ENCODE measurements at regions not wholly inside any gene's neighbourhood (a gene's known extent, or its start where the extent isn't known, plus 50 kb on each side); places are given as distances from the start of the nearest gene placed in this dataset.

DNA sequence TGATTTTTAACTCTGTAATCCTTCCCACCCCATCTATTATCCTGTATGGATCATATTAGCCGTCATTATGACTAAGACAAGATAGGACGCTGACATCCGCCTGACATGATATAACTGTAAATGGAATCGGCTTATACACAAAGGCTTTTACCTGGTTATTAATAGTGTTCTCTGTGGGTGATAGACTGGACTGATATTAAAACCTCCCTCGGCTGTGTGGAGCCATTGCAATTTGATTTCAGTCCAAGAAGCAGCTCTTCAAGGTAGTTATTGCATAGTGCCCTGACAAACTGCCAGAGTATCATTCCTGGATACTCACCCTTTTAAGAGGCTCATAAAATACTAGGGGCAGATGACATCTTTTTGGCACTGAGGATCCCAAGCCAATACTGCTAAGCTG lies 226.1 kb upstream of the HNRNPA3 start:
- TF ChIP-seq, protein P1, sequence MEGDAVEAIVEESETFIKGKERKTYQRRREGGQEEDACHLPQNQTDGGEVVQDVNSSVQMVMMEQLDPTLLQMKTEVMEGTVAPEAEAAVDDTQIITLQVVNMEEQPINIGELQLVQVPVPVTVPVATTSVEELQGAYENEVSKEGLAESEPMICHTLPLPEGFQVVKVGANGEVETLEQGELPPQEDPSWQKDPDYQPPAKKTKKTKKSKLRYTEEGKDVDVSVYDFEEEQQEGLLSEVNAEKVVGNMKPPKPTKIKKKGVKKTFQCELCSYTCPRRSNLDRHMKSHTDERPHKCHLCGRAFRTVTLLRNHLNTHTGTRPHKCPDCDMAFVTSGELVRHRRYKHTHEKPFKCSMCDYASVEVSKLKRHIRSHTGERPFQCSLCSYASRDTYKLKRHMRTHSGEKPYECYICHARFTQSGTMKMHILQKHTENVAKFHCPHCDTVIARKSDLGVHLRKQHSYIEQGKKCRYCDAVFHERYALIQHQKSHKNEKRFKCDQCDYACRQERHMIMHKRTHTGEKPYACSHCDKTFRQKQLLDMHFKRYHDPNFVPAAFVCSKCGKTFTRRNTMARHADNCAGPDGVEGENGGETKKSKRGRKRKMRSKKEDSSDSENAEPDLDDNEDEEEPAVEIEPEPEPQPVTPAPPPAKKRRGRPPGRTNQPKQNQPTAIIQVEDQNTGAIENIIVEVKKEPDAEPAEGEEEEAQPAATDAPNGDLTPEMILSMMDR (conservative IDR thresholded peaks at IDR 0.05; ENCODE audit: low read length), result no peak
- no peak for TF ChIP-seq EZH2phosphoT487 (IDR thresholded peaks at IDR 0.05; ENCODE audit: borderline replicate concordance, low read depth, low read length)
